Neural cell (in vitro differentiated cells): ENCODE measurements at regions not wholly inside any gene's neighbourhood (a gene's known extent, or its start where the extent isn't known, plus 50 kb on each side); places are given as distances from the start of the nearest gene placed in this dataset.

Source experiments
- H2AFZ ChIP-seq: fragments of 200-600, 300-800 bp; sonication (generic), shearing (Covaris generic); 2 replicates; pipeline ENCODE4 v1.6.0; 2014; ENCODE audit warnings: low read depth, mild to moderate bottlenecking, antibody characterized with exemption, low read length, moderate library complexity
- H3F3A ChIP-seq: fragments of 200-600 bp; shearing (Covaris generic); 2 replicates; pipeline ENCODE4 v1.6.1; 2016; ENCODE audit warnings: mild to moderate bottlenecking, moderate library complexity, mixed read lengths, antibody characterized with exemption, low read length; ENCODE audit not compliant: insufficient read depth, poor library complexity, severe bottlenecking
- H3K27ac ChIP-seq: fragments of 200-600, 300-800 bp; sonication (generic), shearing (Covaris generic); 2 replicates; pipeline ENCODE4 v1.5.1; 2014; ENCODE audit warnings: mild to moderate bottlenecking, low read length, moderate library complexity
- H3K27me3 ChIP-seq: fragments of 300-800, 200-600 bp; sonication (generic), shearing (Covaris generic); 2 replicates; pipeline ENCODE4 v1.6.0; 2014; ENCODE audit warnings: mild to moderate bottlenecking, low read depth, low read length, moderate library complexity; ENCODE audit not compliant: insufficient read depth
- H3K36me3 ChIP-seq: fragments of 300-800, 200-600 bp; sonication (generic), shearing (Covaris generic); 2 replicates; pipeline ENCODE4 v1.5.1; 2014; ENCODE audit warnings: mild to moderate bottlenecking, antibody characterized with exemption, low read length, moderate library complexity; ENCODE audit not compliant: insufficient read depth
- H3K4me2 ChIP-seq: fragments of 300-800, 200-600 bp; sonication (generic), shearing (Covaris generic); 2 replicates; pipeline ENCODE4 v1.6.0; 2014; ENCODE audit warnings: mild to moderate bottlenecking, low read length
- H3K4me3 ChIP-seq: fragments of 300-800, 200-600 bp; sonication (generic), shearing (Covaris generic); 2 replicates; pipeline ENCODE4 v1.5.1; 2014; ENCODE audit warnings: mild to moderate bottlenecking, low read length, moderate library complexity
- H3K79me2 ChIP-seq: fragments of 200-600 bp; shearing (Covaris generic); replicated peaks from 2 replicates; pipeline ENCODE4 v1.6.0; 2014; ENCODE audit warnings: mild to moderate bottlenecking, low read length, moderate library complexity; ENCODE audit not compliant: insufficient read depth
- H3K9ac ChIP-seq: fragments of 300-800, 200-600 bp; sonication (generic), shearing (Covaris generic); 2 replicates; pipeline ENCODE4 v1.6.1; 2016; ENCODE audit warnings: mild to moderate bottlenecking, low read length, mixed read lengths
- H3K9me2 ChIP-seq: fragments of 200-600 bp; shearing (Covaris generic); 2 replicates; pipeline ENCODE4 v1.6.1; 2016; ENCODE audit warnings: mild to moderate bottlenecking, low read length, mixed read lengths; ENCODE audit not compliant: insufficient read depth
- H3K9me3 ChIP-seq: fragments of 200-600, 300-800 bp; sonication (generic), shearing (Covaris generic); 2 replicates; pipeline ENCODE4 v1.6.1; 2016; ENCODE audit warnings: mild to moderate bottlenecking, mixed run types, low read length, moderate library complexity, mixed read lengths
- H4K20me1 ChIP-seq: fragments of 200-600 bp; shearing (Covaris generic); 2 replicates; pipeline ENCODE4 v1.6.1; 2016; ENCODE audit warnings: mild to moderate bottlenecking, mixed run types; ENCODE audit not compliant: insufficient read depth
- CTCF ChIP-seq: fragments of 450-650 bp; IDR thresholded peaks from 2 replicates; pipeline ENCODE4 v1.5.1; 2014; ENCODE audit warnings: antibody characterized with exemption, mild to moderate bottlenecking, moderate library complexity; ENCODE audit not compliant: poor library complexity, severe bottlenecking
- EP300 ChIP-seq: fragments of 450-650 bp; conservative IDR thresholded peaks from 2 replicates; pipeline ENCODE4 v1.6.1; 2014; ENCODE audit warnings: antibody characterized with exemption, mild to moderate bottlenecking, moderate library complexity; ENCODE audit not compliant: poor library complexity, severe bottlenecking
- EZH2 ChIP-seq: fragments of 200-600, 300-800 bp; shearing (Covaris generic), sonication (generic); IDR thresholded peaks from 2 replicates; pipeline ENCODE4 v1.6.1; 2014; ENCODE audit warnings: antibody characterized with exemption, low read length, borderline replicate concordance, mild to moderate bottlenecking; ENCODE audit not compliant: insufficient read depth, poor library complexity, severe bottlenecking
- MXI1 ChIP-seq: fragments of 450-650 bp; conservative IDR thresholded peaks from 2 replicates; pipeline ENCODE4 v1.6.1; 2014; ENCODE audit warnings: antibody characterized with exemption, mild to moderate bottlenecking; ENCODE audit not compliant: poor library complexity, severe bottlenecking
- POLR2AphosphoS5 ChIP-seq: IDR thresholded peaks from 2 replicates; pipeline ENCODE4 v1.6.1; 2012
- RAD21 ChIP-seq: fragments of 450-650 bp; conservative IDR thresholded peaks from 2 replicates; pipeline ENCODE4 v1.6.1; 2014; ENCODE audit warnings: antibody characterized with exemption, mild to moderate bottlenecking, moderate library complexity
- REST ChIP-seq: IDR thresholded peaks from 2 replicates; pipeline ENCODE4 v1.6.1; 2012; ENCODE audit warnings: borderline replicate concordance
- SMC3 ChIP-seq: fragments of 450-650 bp; conservative IDR thresholded peaks from 2 replicates; pipeline ENCODE4 v1.6.1; 2014; ENCODE audit warnings: antibody characterized with exemption, mild to moderate bottlenecking, moderate library complexity; ENCODE audit not compliant: poor library complexity
- TAF1 ChIP-seq: IDR thresholded peaks from 2 replicates; pipeline ENCODE4 v1.6.1; 2012; ENCODE audit warnings: low read depth

GRCh38 chr16:5862103-5862840 is 764.7 kb upstream of the EEF2KMT start:
- Histone ChIP-seq H3F3A (no peaks in the 10 kb centered on the region), H3K27me3 (no peaks in the 10 kb centered on the region), H4K20me1 (no peaks in the 10 kb centered on the region), H3K27ac (no peak overlapping the region), H2AFZ (no peak overlapping the region), H3K36me3 (no peaks in the 10 kb centered on the region), H3K9me3 (no peaks in the 10 kb centered on the region), H3K9ac (no peak overlapping the region), H3K79me2 (no peaks in the 10 kb centered on the region), H3K9me2 (no peaks in the 10 kb centered on the region), H3K4me2 (no peak overlapping the region), H3K4me3 (no peak overlapping the region)
- TF ChIP-seq SMC3 (no peak), CTCF (no peak), MXI1 (no peak), EZH2 (no peak), REST (no peak), EP300 (no peak), POLR2AphosphoS5 (no peak), RAD21 (no peak), TAF1 (no peak)

- Histone ChIP-seq H3K27me3 (no peaks in the 10 kb centered on the region), H3K4me2 (no peak overlapping the region)
- TF ChIP-seq EZH2 (no peak), EP300 (no peak)
These were observed 763.6 kb upstream of the EEF2KMT start for GRCh38 chr16:5861241-5861640.

More at GRCh38 chr16:5861241-5861640, 763.6 kb upstream of the EEF2KMT start:
- no peaks in the 10 kb centered on the region for H3K79me2 ChIP-seq
- H3K36me3 ChIP-seq: no peaks in the 10 kb centered on the region
- H3K4me3 ChIP-seq: no peak overlapping the region
- no peak overlapping the region for H3K9ac ChIP-seq
- no peaks in the 10 kb centered on the region for H3K9me2 ChIP-seq
- H3F3A ChIP-seq: no peaks in the 10 kb centered on the region
- no peaks in the 10 kb centered on the region for H4K20me1 ChIP-seq
- H2AFZ ChIP-seq: no peak overlapping the region
- no peak overlapping the region for H3K27ac ChIP-seq
- no peaks in the 10 kb centered on the region for H3K9me3 ChIP-seq
